ENCODE measurements at regions not wholly inside any gene's neighbourhood (a gene's known extent, or its start where the extent isn't known, plus 50 kb on each side); places are given as distances from the start of the nearest gene placed in this dataset.

- Histone ChIP-seq H3K9me3 (ENCODE audit: control insufficient read depth in 1 of 2, insufficient read depth in 1 of 2, low read length in 2 of 2) (no peaks in the 10 kb centered on the region), H3K4me1 (ENCODE audit: insufficient read depth, low read length) (no peaks in the 10 kb centered on the region), H3K27ac (ENCODE audit: low read depth in 1 of 2, low read length in 2 of 2) (no peak overlapping the region), H3K4me3 (ENCODE audit: low read length) (no peak overlapping the region), H3K27me3 (ENCODE audit: control insufficient read depth in 1 of 2, insufficient read depth in 2 of 2, low read length in 2 of 2) (peaks cover 3 to 7% of the 10 kb centered on the region in 2 experiments), H3K36me3 (ENCODE audit: insufficient read depth, low read length) (no peaks in the 10 kb centered on the region)
- CTCF ChIA-PET, result no interaction called here
- H3K27ac Mint-ChIP-seq, result no peak overlapping the region
- H3K36me3 Mint-ChIP-seq (ENCODE audit: low read depth), result no peaks in the 10 kb centered on the region
- no peaks in the 10 kb centered on the region for H3K9me3 Mint-ChIP-seq
- no peak for TF ChIP-seq CTCF (IDR thresholded peaks at IDR 0.05)
- POLR2A ChIA-PET, result no interaction called here
- intact Hi-C loops (cut with DNase I, micrococcal nuclease), result no loop called here
- H3K27me3 Mint-ChIP-seq, result peaks cover 48% of the 10 kb centered on the region
- ATAC-seq (ENCODE audit: poor library complexity) (no peak), DNase-seq (no peak)
- no peaks in the 10 kb centered on the region for H3K4me1 Mint-ChIP-seq (ENCODE audit: low read depth)
- no peak overlapping the region for H3K4me3 Mint-ChIP-seq
These were observed 114.8 kb upstream of the VRK1 start for GRCh38 chr14:96682401-96682800.

GRCh38 chr14:96683562-96684289, 113.5 kb upstream of the VRK1 start:
- Mint-ChIP-seq H3K27ac (no peak overlapping the region), H3K9me3 (no peaks in the 10 kb centered on the region), H3K27me3 (peaks cover 36% of the 10 kb centered on the region), H3K4me3 (no peak overlapping the region), H3K4me1 (ENCODE audit: low read depth) (no peaks in the 10 kb centered on the region), H3K36me3 (ENCODE audit: low read depth) (no peaks in the 10 kb centered on the region)
- ChIA-PET POLR2A (no interaction called here), CTCF (no interaction called here)
- H3K27me3 ChIP-seq (ENCODE audit: control insufficient read depth in 1 of 2, insufficient read depth in 2 of 2, low read length in 2 of 2), result peaks cover 3 to 6% of the 10 kb centered on the region in 2 experiments
- intact Hi-C loops (cut with DNase I, micrococcal nuclease), result no loop called here
- TF ChIP-seq CTCF (IDR thresholded peaks at IDR 0.05), result no peak
- H3K4me3 ChIP-seq (ENCODE audit: low read length), result no peak overlapping the region
- no peak for ATAC-seq (ENCODE audit: poor library complexity)
- H3K9me3 ChIP-seq (ENCODE audit: control insufficient read depth in 1 of 2, insufficient read depth in 1 of 2, low read length in 2 of 2), result no peaks in the 10 kb centered on the region
- no peak overlapping the region for H3K27ac ChIP-seq (ENCODE audit: low read depth in 1 of 2, low read length in 2 of 2)
- no peaks in the 10 kb centered on the region for H3K4me1 ChIP-seq (ENCODE audit: insufficient read depth, low read length)
- no peak for DNase-seq
- no peaks in the 10 kb centered on the region for H3K36me3 ChIP-seq (ENCODE audit: insufficient read depth, low read length)

- peaks cover 26% of the 10 kb centered on the region for H3K27me3 Mint-ChIP-seq
- TF ChIP-seq CTCF (IDR thresholded peaks at IDR 0.05), result no peak
- Histone ChIP-seq H3K36me3 (ENCODE audit: insufficient read depth, low read length) (no peaks in the 10 kb centered on the region), H3K9me3 (ENCODE audit: control insufficient read depth in 1 of 2, insufficient read depth in 1 of 2, low read length in 2 of 2) (no peaks in the 10 kb centered on the region), H3K4me1 (ENCODE audit: insufficient read depth, low read length) (no peaks in the 10 kb centered on the region), H3K27me3 (ENCODE audit: control insufficient read depth in 1 of 2, insufficient read depth in 2 of 2, low read length in 2 of 2) (peaks cover 0 to 6% of the 10 kb centered on the region in 2 experiments), H3K4me3 (ENCODE audit: low read length) (no peak overlapping the region), H3K27ac (ENCODE audit: low read depth in 1 of 2, low read length in 2 of 2) (no peak overlapping the region)
- ATAC-seq (ENCODE audit: poor library complexity) (no peak), DNase-seq (no peak)
- ChIA-PET CTCF (no interaction called here), POLR2A (no interaction called here)
- H3K36me3 Mint-ChIP-seq (ENCODE audit: low read depth), result no peaks in the 10 kb centered on the region
- intact Hi-C loops (cut with DNase I, micrococcal nuclease), result no loop called here
- no peaks in the 10 kb centered on the region for H3K9me3 Mint-ChIP-seq
- no peak overlapping the region for H3K4me3 Mint-ChIP-seq
- no peaks in the 10 kb centered on the region for H3K4me1 Mint-ChIP-seq (ENCODE audit: low read depth)
- H3K27ac Mint-ChIP-seq, result no peak overlapping the region
These were observed 111.1 kb upstream of the VRK1 start for GRCh38 chr14:96686126-96686525.

Data from CD4-positive, alpha-beta T cell (primary cell).